ENCODE measurements at regions not wholly inside any gene's neighbourhood (a gene's known extent, or its start where the extent isn't known, plus 50 kb on each side); places are given as distances from the start of the nearest gene placed in this dataset.

GRCh38 chr6:105981002-105981887 lies 104.9 kb upstream of the PRDM1 start:
- no peaks in the 10 kb centered on the region for H3K27me3 ChIP-seq (ENCODE audit: low read length)
- H2AFZ ChIP-seq (ENCODE audit: low read depth, low read length, severe bottlenecking), result no peak overlapping the region
- H3K9me2 ChIP-seq (replicated peaks; ENCODE audit: insufficient read depth, low read length), result no peaks in the 10 kb centered on the region
- no peaks in the 10 kb centered on the region for H3K79me2 ChIP-seq (ENCODE audit: insufficient read depth, low read length)
- no peak overlapping the region for H3K4me3 ChIP-seq (ENCODE audit: insufficient read depth, low read length, poor library complexity, severe bottlenecking)
- H3K4me2 ChIP-seq (ENCODE audit: low read depth, low read length, poor library complexity, severe bottlenecking), result no peak overlapping the region
- H4K20me1 ChIP-seq (ENCODE audit: low read depth, low read length), result no peaks in the 10 kb centered on the region
- TF ChIP-seq CTCF (IDR thresholded peaks at IDR 0.05; ENCODE audit: insufficient read depth, low read length, poor library complexity, severe bottlenecking) (no peak), EZH2phosphoT487 (conservative IDR thresholded peaks at IDR 0.05; ENCODE audit: low read length) (no peak)
- no peaks in the 10 kb centered on the region for H3F3A ChIP-seq (ENCODE audit: insufficient read depth)
- H3K27ac ChIP-seq (ENCODE audit: low read depth, low read length), result no peak overlapping the region
- no peak overlapping the region for H3K9ac ChIP-seq (ENCODE audit: low read length)
- H3K36me3 ChIP-seq (ENCODE audit: low read length), result no peaks in the 10 kb centered on the region
- no peaks in the 10 kb centered on the region for H3K9me3 ChIP-seq (ENCODE audit: insufficient read depth, low read length)

- Histone ChIP-seq H3K4me2 (ENCODE audit: low read depth, low read length, poor library complexity, severe bottlenecking) (no peak overlapping the region), H3K36me3 (ENCODE audit: low read length) (no peaks in the 10 kb centered on the region), H3F3A (ENCODE audit: insufficient read depth) (no peaks in the 10 kb centered on the region), H3K27me3 (ENCODE audit: low read length) (no peaks in the 10 kb centered on the region), H3K9me3 (ENCODE audit: insufficient read depth, low read length) (no peaks in the 10 kb centered on the region), H3K9me2 (replicated peaks; ENCODE audit: insufficient read depth, low read length) (no peaks in the 10 kb centered on the region), H4K20me1 (ENCODE audit: low read depth, low read length) (no peaks in the 10 kb centered on the region), H2AFZ (ENCODE audit: low read depth, low read length, severe bottlenecking) (no peak overlapping the region), H3K79me2 (ENCODE audit: insufficient read depth, low read length) (no peaks in the 10 kb centered on the region), H3K4me3 (ENCODE audit: insufficient read depth, low read length, poor library complexity, severe bottlenecking) (no peak overlapping the region), H3K27ac (ENCODE audit: low read depth, low read length) (no peak overlapping the region), H3K9ac (ENCODE audit: low read length) (no peak overlapping the region)
- no peak for TF ChIP-seq CTCF (IDR thresholded peaks at IDR 0.05; ENCODE audit: insufficient read depth, low read length, poor library complexity, severe bottlenecking)
- no peak for TF ChIP-seq EZH2phosphoT487 (conservative IDR thresholded peaks at IDR 0.05; ENCODE audit: low read length)
Observed at GRCh38 chr6:105978974-105979373, 107.2 kb upstream of the PRDM1 start.

- Histone ChIP-seq H3K9me2 (replicated peaks; ENCODE audit: insufficient read depth, low read length) (no peaks in the 10 kb centered on the region), H3F3A (ENCODE audit: insufficient read depth) (no peaks in the 10 kb centered on the region), H4K20me1 (ENCODE audit: low read depth, low read length) (no peaks in the 10 kb centered on the region), H3K4me3 (ENCODE audit: insufficient read depth, low read length, poor library complexity, severe bottlenecking) (no peak overlapping the region), H3K36me3 (ENCODE audit: low read length) (no peaks in the 10 kb centered on the region), H3K9me3 (ENCODE audit: insufficient read depth, low read length) (peaks cover 7% of the 10 kb centered on the region; the same call in 1 of the 2 replicates), H3K27me3 (ENCODE audit: low read length) (no peaks in the 10 kb centered on the region), H3K27ac (ENCODE audit: low read depth, low read length) (no peak overlapping the region), H3K4me2 (ENCODE audit: low read depth, low read length, poor library complexity, severe bottlenecking) (no peak overlapping the region), H3K9ac (ENCODE audit: low read length) (no peak overlapping the region), H2AFZ (ENCODE audit: low read depth, low read length, severe bottlenecking) (no peak overlapping the region), H3K79me2 (ENCODE audit: insufficient read depth, low read length) (no peaks in the 10 kb centered on the region)
- TF ChIP-seq EZH2phosphoT487 (conservative IDR thresholded peaks at IDR 0.05; ENCODE audit: low read length), result no peak
- no peak for TF ChIP-seq CTCF (IDR thresholded peaks at IDR 0.05; ENCODE audit: insufficient read depth, low read length, poor library complexity, severe bottlenecking)
Observed at GRCh38 chr6:105977934-105978504, 108.1 kb upstream of the PRDM1 start.
